Osteoblast (primary cell): ENCODE measurements at regions not wholly inside any gene's neighbourhood (a gene's known extent, or its start where the extent isn't known, plus 50 kb on each side); places are given as distances from the start of the nearest gene placed in this dataset.

Experiments used
- DNase-seq: peaks from one replicate; pipeline ENCODE4 v3.0.0; 2011; ENCODE audit warnings: low spot score, mixed read lengths; ENCODE audit not compliant: insufficient read length; ENCODE audit errors: missing footprints
- H2AFZ ChIP-seq: 2 replicates; pipeline ENCODE4 v1.6.0; 2011; ENCODE audit warnings: mild to moderate bottlenecking, low read length
- H3K27ac ChIP-seq: 2 replicates; pipeline ENCODE4 v1.5.1; 2011; ENCODE audit warnings: mild to moderate bottlenecking, low read depth, low read length, moderate library complexity
- H3K27me3 ChIP-seq: 2 replicates; pipeline ENCODE4 v1.6.0; 2012; ENCODE audit warnings: mild to moderate bottlenecking, control low read depth, inconsistent platforms, low read length, moderate library complexity; ENCODE audit not compliant: insufficient read depth
- H3K36me3 ChIP-seq: 2 replicates; pipeline ENCODE4 v1.5.1; 2011; ENCODE audit warnings: mild to moderate bottlenecking, low read length, control low read depth, moderate library complexity; ENCODE audit not compliant: insufficient read depth
- H3K4me1 ChIP-seq: 2 replicates; pipeline ENCODE4 v1.5.1; 2011; ENCODE audit warnings: mild to moderate bottlenecking, low read length, control low read depth, moderate library complexity; ENCODE audit not compliant: insufficient read depth
- H3K4me2 ChIP-seq: 2 replicates; pipeline ENCODE4 v1.6.0; 2011; ENCODE audit warnings: mild to moderate bottlenecking, low read length; ENCODE audit not compliant: insufficient read depth
- H3K4me3 ChIP-seq: fragments of 200-600 bp; sonication (generic); 3 replicates; pipeline ENCODE4 v1.5.1; 2012; ENCODE audit warnings: mild to moderate bottlenecking, low read length, inconsistent platforms; ENCODE audit not compliant: insufficient read depth
- H3K79me2 ChIP-seq: 2 replicates; pipeline ENCODE4 v1.6.0; 2012; ENCODE audit warnings: mild to moderate bottlenecking, low read length, control low read depth, inconsistent platforms; ENCODE audit not compliant: insufficient read depth
- H3K9me3 ChIP-seq: 2 replicates; pipeline ENCODE4 v1.5.1; 2011; ENCODE audit warnings: low read depth, low read length, control low read depth
- H4K20me1 ChIP-seq: 2 replicates; pipeline ENCODE4 v1.6.0; 2012; ENCODE audit warnings: mild to moderate bottlenecking, low read length, control low read depth; ENCODE audit not compliant: insufficient read depth
- CTCF ChIP-seq: IDR thresholded peaks from 2 replicates; pipeline ENCODE4 v1.5.1; 2011; ENCODE audit warnings: mild to moderate bottlenecking, low read depth, low read length, moderate library complexity; ENCODE audit errors: extremely low read depth

DNA sequence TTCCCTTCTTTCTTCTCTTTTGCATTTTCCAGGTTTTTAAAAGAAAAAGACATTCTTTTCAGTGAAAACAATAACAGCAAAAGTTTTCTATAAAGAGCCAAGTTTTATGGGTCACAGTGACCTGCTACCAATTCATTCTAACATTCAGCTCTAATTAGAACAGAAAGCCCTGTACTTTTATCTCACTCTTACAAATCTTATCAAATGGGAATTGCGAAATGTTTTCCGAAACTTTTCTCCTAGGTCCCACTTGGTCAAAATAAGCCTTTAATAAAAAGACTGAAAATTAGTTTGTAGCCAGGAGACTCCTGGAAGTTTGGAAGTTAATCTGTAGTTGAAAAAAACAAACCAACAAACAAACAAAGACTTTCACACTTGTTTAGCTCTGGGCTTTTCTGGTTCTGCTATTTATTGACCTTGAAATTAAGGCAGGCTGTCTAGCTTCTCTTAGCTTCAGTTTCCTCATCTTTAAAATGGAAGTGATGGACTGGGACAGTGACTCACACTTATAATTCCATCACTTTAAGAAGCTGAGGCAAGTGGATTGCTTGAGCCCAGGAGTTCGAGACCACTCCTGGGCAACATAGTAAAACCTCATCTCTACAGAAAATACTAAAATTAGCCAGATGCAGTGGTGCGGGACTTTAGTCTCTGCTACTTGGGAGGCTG lies 613.5 kb upstream of the CDH4 start:
- H3K4me3 ChIP-seq = no peak overlapping the region
- no peaks in the 10 kb centered on the region for H3K79me2 ChIP-seq
- no peak for TF ChIP-seq CTCF
- no peaks in the 10 kb centered on the region for H3K27me3 ChIP-seq
- no peaks in the 10 kb centered on the region for H3K36me3 ChIP-seq
- no peaks in the 10 kb centered on the region for H3K4me1 ChIP-seq
- H3K27ac ChIP-seq = no peak overlapping the region
- H3K9me3 ChIP-seq = no peaks in the 10 kb centered on the region
- no peak overlapping the region for H3K4me2 ChIP-seq
- no peak overlapping the region for H2AFZ ChIP-seq
- no peaks in the 10 kb centered on the region for H4K20me1 ChIP-seq
- no peak for DNase-seq

GRCh38 chr20:60641879-60642447 lies 610.1 kb upstream of the CDH4 start:
- Histone ChIP-seq H2AFZ (no peak overlapping the region), H3K9me3 (no peaks in the 10 kb centered on the region), H3K4me2 (no peak overlapping the region), H4K20me1 (no peaks in the 10 kb centered on the region), H3K4me1 (no peaks in the 10 kb centered on the region), H3K36me3 (no peaks in the 10 kb centered on the region), H3K27ac (no peak overlapping the region), H3K27me3 (no peaks in the 10 kb centered on the region), H3K79me2 (no peaks in the 10 kb centered on the region), H3K4me3 (no peak overlapping the region)
- TF ChIP-seq CTCF = no peak
- DNase-seq = no peak

- H2AFZ ChIP-seq = no peak overlapping the region
- no peak overlapping the region for H3K4me3 ChIP-seq
- no peak for DNase-seq
- H3K4me2 ChIP-seq = no peak overlapping the region
- no peaks in the 10 kb centered on the region for H3K4me1 ChIP-seq
- no peaks in the 10 kb centered on the region for H3K27me3 ChIP-seq
- no peaks in the 10 kb centered on the region for H3K36me3 ChIP-seq
- H3K79me2 ChIP-seq = no peaks in the 10 kb centered on the region
- no peaks in the 10 kb centered on the region for H3K9me3 ChIP-seq
- no peaks in the 10 kb centered on the region for H4K20me1 ChIP-seq
- TF ChIP-seq CTCF = no peak
- no peak overlapping the region for H3K27ac ChIP-seq
Measured at GRCh38 chr20:60642541-60642940, 609.5 kb upstream of the CDH4 start.

DNA sequence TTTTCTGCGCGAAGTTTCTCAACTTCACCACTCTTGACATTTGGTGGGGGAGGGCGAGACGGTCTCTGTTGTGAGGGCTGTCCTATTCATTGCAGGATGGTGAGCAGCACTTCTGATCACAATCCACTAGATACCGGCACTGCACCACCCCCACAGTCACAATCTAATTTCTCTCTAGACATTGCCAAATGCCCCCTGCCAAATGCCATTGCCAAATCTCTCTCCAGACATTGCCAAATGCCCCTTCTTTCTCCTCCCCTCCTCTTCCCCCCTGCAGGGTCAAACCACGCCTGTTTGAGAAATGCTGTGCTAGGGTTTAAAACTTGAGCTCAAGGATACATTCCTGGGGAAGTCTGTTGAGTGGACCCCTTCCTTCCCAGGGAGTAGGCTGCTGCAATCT lies 603.5 kb upstream of the CDH4 start:
- Histone ChIP-seq H3K36me3 (no peaks in the 10 kb centered on the region), H2AFZ (no peak overlapping the region), H3K4me3 (no peak overlapping the region), H3K27ac (no peak overlapping the region), H3K4me1 (no peaks in the 10 kb centered on the region), H3K4me2 (no peak overlapping the region), H4K20me1 (no peaks in the 10 kb centered on the region), H3K79me2 (no peaks in the 10 kb centered on the region), H3K9me3 (peaks cover 3% of the 10 kb centered on the region), H3K27me3 (no peaks in the 10 kb centered on the region)
- no peak for TF ChIP-seq CTCF
- DNase-seq = no peak
